Left renal cortex interstitium (tissue), 4 donors: ENCODE measurements at regions not wholly inside any gene's neighbourhood (a gene's known extent, or its start where the extent isn't known, plus 50 kb on each side); places are given as distances from the start of the nearest gene placed in this dataset.

Experiments used
- DNase-seq, 4 donors: peaks; one replicate each; pipeline ENCODE4 v3.0.0-alpha.2; 2013; ENCODE audit warnings: low read depth in 4 of 4, low spot score in 2 of 4, missing footprints in 1 of 4

GRCh38 chr4:3364634-3365314 lies 72.0 kb downstream of the RGS12 start:
- DNase-seq, result no peak

- no peak for DNase-seq
Observed at GRCh38 chr4:3365326-3365725, 72.5 kb downstream of the RGS12 start.

DNA sequence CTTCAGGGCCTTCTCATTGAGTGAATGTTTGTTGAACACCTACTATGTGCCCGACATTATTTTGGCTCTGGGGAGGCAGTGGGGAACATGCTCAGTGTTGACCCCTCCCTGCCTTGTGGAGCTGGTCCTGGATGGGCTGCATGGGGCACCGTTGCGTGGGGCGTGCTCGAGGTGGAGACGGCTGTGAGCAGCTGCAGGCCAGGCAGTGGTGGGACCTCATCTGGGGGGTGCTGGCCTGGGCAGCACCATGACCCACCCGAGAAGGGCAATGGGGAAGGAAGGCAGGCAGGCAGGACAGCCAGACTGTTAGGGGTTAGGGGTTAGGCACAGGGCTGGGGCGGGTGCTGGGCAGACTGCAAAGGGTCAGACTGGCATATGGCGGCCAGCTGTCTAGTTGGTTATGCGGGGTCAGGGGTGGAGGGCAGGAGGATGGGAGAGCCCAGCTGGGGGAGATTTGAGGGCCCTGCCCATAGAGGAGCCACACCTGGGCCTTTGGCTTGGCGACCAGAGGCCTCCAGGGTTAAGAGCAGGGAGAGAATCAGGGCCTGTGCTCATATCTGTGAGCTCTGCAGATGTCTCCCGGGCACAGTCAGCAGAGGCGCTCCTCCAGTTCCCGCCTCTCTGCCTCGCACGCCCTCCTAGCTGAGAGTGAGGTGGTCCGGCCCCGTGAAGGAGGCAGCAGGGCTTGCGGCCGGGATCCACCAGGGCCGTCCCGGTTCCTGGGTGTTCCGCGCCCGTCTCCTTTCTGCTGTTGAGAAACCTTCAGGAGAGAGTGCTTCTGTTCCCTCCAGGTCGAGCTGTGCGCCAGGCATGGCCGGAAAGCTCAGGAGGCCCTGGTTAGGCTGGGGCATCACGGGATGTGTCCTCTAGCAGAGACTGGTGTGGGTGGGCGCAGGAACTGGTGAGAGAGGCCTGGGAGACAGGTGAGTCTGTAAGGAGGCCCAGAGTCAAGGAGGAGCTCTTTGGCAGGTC lies 73.3 kb downstream of the RGS12 start:
- no peak for DNase-seq

GRCh38 chr4:3366893-3367775 lies 74.3 kb downstream of the RGS12 start:
- no peak for DNase-seq

- DNase-seq, result no peak
Observed at GRCh38 chr4:3367866-3368265, 73.9 kb upstream of the HGFAC start.

DNA sequence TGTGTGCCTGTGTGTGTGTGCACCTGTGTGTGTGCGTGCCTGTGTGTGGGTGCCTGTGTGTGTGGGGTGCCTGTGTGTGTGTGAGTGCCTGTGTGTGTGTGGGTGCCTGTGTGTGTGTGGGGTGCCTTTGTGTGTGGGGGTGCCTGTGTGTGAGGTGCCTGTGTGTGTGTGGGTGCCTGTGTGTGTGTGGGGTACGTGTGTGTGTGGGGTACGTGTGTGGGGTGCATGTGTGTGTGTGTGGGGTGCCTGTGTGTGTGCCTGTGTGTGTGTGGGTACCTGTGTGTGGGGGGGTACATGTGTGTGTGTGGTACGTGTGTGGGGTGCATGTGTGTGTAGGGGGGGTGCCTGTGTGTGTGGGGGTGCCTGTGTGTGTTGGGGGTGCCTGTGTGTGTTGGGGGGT lies 73.4 kb upstream of the HGFAC start:
- DNase-seq, result no peak

DNA sequence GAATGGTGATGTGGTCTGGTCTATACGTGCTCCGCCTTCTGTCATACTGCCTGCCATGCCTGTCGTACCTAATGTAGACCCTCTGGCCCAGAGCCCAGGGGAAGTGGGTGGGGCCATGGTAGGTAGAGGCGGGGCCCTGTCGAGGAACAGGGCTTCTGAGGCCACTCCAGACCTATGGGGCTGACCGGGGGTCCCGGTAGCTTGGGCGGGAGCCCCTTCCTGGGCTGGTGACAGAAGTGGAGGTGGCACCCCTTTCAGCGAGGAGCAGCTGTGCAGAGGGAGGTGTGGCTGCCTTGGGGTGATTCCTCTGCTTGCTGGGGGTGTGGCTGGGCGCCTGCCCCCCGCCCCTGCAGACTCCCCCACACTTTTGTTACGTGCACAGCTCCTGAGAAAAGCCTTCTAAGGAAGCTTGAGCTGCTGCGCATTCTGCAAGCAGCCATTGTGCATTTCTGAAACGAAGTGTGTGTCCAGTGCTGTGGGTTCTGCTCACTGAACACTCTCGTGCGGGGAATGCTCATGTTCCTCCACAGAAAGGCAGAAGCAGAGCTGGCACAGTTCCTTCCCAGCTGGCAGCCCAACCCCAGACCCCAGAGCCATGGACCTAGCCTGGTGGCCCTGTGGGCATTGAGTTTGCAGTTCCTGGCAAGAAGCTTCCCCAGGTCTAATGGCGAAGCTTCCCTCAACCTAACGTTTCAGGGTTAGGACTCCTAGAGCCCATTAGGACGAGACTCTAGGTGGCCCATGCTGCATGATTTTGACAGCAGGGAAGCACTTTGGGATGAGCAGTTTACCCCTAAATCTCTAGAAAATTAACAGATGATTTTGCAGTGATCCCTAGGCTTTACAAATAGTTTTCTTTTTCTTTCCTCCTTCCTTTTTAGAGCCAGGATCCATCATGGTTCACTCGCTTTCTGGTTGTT lies 72.7 kb upstream of the HGFAC start:
- no peak for DNase-seq

DNA sequence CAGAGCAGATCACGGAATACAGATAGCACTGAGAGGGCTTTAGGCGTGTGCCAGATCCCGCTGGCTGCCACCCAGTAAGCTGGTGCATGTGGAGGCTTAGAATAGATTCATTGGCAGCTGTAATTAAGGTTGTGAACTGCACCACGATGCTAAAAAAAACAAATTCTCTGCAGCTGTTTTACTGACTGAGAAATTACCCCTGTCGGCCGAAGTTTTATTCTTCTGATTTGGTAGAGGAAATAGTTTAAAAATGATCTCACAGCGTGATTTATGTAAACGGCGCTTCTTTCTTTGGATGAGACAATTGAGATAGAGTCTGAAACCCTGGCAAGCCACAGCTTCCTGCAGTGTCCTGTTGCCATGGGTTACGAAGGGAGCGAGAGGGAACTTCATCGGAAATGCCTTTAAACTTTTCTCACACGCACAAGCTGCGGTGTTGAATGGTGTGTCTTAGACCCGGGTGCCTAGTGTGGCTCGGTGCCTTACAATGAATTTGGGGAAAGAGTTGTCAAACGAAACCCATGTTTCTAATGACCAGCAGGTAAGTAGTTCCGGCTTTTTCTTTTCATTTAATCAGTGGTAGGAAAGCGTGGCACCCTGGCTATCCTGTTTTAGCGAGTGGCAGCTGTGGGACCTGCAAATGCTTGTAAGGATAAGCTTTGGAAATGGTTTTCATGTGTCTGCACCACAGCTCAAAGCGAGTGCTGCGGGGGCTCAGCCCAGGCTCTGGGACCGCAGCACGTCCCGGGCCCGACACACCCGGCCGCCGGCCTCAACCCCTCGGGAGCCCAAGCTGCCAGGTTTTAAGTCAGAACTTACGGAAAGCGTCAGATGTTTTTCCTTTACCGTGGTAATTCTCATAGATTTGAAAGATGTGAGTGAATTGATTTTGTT lies 71.7 kb upstream of the HGFAC start:
- DNase-seq, result no peak

DNA sequence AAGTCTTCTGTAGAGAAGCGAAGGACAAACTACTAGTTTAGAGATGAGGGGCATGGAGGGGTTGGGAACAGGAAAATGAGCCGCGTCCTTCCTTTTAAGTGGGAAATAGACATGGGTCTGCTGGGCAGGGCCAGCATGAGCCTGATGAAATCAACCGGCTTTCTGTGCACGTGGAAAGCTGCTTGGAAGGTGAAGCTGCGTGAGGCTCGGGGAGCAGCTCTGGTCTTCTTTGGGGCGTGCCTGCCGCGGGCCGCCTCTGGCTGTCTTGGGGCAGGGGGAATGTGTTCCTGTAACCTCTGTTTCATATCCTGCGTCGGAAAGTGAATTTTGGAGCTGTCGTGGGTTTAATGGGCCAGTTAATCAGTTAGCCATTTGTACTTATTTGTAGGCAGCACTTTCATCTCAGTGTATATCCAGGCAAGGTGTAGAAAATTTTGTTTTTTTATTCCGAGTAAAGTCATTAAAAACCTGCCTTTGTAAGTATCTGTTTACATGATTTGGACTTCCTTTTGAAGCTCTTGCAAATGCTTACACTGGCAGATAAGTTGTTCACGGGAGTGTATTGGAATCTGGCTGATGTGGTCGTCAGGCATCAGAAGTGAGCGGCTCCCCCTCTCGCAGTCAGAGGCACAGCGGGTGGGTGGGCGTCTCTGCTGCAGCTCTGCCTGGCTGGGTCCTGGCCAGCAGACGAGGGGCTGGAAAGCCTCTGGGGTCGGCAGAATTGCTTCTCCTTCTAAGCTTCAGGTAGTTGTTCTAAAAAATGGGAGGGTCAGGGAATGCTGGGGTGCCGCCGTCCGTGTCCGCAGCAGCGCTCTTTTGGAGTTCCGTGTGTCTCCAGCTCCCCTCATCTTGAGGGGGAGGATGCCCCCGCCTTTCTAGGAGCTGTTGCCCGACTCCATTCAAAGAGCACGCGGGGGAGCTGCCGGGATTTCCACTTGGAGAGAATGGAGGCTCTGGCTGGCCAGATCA lies 70.5 kb upstream of the HGFAC start:
- DNase-seq, result no peak

DNA sequence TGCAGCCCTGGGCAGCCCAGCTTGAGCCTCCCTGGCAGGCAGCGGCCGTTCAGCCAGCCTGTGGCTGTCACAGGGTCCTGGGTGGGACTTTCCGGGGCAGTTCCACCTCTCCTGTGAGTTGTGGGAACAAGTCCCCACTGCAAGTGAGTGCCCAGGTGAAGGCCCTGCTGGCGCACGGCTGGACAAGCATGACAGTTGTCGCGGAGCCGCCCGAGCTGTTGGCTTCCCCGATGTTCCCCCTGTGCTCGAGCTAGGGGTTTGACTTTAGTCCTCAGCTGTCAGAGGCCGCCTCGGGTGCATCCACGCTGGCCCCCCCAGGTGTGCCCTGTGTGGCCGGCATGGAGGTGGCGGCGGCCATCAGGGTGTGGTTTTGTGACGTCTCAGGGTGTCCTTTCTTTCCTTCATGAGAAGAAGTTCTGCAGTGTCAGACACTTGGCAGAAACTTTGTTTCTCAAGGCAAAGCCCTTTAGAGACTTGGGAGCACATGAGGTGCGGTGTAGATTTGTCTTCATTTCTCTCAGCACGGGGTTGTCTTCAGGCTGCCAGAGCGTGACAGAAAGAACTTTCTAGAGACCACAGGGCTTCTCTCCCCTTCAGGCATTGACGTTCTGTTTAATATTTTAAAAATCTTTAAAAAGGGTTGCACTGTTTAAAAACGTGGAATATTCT lies 69.4 kb upstream of the HGFAC start:
- no peak for DNase-seq

GRCh38 chr4:3372933-3373465 lies 68.8 kb upstream of the HGFAC start:
- no peak for DNase-seq

- DNase-seq, result no peak
Observed at GRCh38 chr4:3373468-3373867, 68.3 kb upstream of the HGFAC start.

- no peak for DNase-seq
Observed at GRCh38 chr4:3374011-3374645, 67.6 kb upstream of the HGFAC start.

DNA sequence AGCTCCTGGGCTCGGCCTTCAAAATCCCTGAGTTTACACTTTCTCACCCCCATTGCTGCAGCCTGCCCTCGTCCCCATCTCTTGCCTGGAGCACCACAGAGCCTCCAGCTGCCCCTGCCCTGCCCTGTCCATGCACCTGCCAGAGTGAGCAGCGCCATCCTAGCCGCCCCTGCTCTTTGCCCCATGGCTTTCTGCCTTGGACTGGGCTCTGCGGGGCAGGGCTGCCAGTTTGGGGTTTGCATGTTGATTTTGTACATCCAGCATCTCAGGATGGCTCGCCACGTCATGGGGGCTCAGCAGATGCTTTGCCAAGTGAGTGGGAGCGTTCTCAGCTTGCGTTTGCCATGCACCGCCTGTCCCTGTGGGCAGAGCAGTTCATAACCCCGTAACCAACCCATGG lies 67.1 kb upstream of the HGFAC start:
- DNase-seq, result no peak

DNA sequence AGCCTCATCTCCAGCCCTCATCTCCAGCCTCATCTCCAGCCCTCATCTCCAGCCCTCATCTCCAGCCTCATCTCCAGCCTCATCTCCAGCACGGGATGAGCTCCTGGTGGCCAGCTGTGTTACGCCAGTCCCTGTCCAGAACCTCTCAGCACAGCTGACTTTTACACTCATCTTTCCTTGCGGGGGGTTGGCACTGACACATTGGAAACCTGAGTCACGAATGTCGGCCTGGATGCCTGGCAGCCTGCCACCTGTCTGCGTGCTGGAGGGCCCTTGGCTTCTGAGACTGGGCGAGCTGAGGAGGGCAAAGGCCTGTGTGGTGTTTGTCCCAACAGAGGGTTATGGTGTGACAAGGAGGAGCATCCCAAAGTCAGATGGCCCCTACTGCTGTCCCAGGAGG lies 66.1 kb upstream of the HGFAC start:
- DNase-seq, result no peak

- no peak for DNase-seq
Observed at GRCh38 chr4:3376266-3376665, 65.5 kb upstream of the HGFAC start.
